Pancreas (tissue), 10 donors: ENCODE measurements at regions not wholly inside any gene's neighbourhood (a gene's known extent, or its start where the extent isn't known, plus 50 kb on each side); places are given as distances from the start of the nearest gene placed in this dataset.
"Not testable (repeated sequence)": the region's sequence is repeated elsewhere in the genome, so short reads cannot be mapped to it uniquely, and the experiment has no call there.

Experiments
- ATAC-seq, 4 donors: fragments of 200-7000 bp; cut with Tn5 transposase; one replicate each; pipeline versions ENCODE4 v1.8.0 to v1.9.1; 2020; ENCODE audit warnings: mild to moderate bottlenecking in 4 of 4, moderate library complexity in 4 of 4
- DNase-seq, 6 donors: peaks; one replicate each; pipeline ENCODE4 v3.0.0-alpha.2; 2020
- FAIRE-seq: peaks from 2 replicates; lab custom pipeline; 2012; peaks lifted over from hg19 to GRCh38; lab: Jason Lieb, UNC
- H3K27ac ChIP-seq, 4 donors: fragments of 200-600 bp; sonication (generic); 1 replicate in 3 of 4; 2 replicates in 1 of 4; pipeline versions ENCODE4 v1.5.0 to v1.8.0; 2020
- H3K27me3 ChIP-seq, 4 donors: fragments of 200-600 bp; one replicate each; pipeline ENCODE4 v1.8.0; 2021
- H3K36me3 ChIP-seq, 3 donors: fragments of 200-600 bp; sonication (generic) in 1 of 3; one replicate each; pipeline versions ENCODE4 v1.5.0 to v1.8.0; 2020 to 2021
- H3K4me1 ChIP-seq, 3 donors: fragments of 200-600 bp; one replicate each; pipeline ENCODE4 v1.8.0; 2021
- H3K4me3 ChIP-seq, 4 donors: fragments of 200-600 bp; sonication (generic) in 2 of 4; one replicate each; pipeline versions ENCODE4 v1.5.0 to v1.8.0; 2020 to 2021
- H3K9me3 ChIP-seq, 4 donors: fragments of 200-600 bp; one replicate each; pipeline ENCODE4 v1.8.0; 2021
- WGBS, 2 donors: extraction: QIAGEN DNeasy Blood & Tissue Kit; methylation state at CpG; one replicate each; pipeline ENCODE4 v1.1.7; 2013; 5-methylcytosine and 5-hydroxymethylcytosine counted together
- intact Hi-C, 3 donors: fragments of 100-400 bp; cut with DNase I; formaldehyde crosslinking; loops; one replicate each; pipeline versions ENCODE4 v1.11.1 to v1.14.2; 2022
- TF ChIP-seq, protein P1 (sequence below), 4 donors: fragments of 200-600 bp; sonication (generic) in 3 of 4; IDR thresholded peaks; one replicate each; pipeline versions ENCODE4 v1.5.0 to v1.8.0; 2021; ENCODE audit warnings: antibody characterized with exemption in 4 of 4
- donor health status: healthy with polysubstance abuse.
- donor health status: DM: no; HTN: no; CAD: no; lungs with moderate emphysema.
- donor health status: DM: no; HTN: no; CAD: no.
- donor health status: control.
- donor health status: control.
- donor health status: Bipolar disorder and iron deficiency.
- donor health status: DM: yes; HTN: yes; CAD: no.
- donor health status: DM: no; HTN: no; CAD: no.
- donor health status: DM: no; HTN: no; CAD: no.
- donor health status: DM: yes; HTN: yes; CAD: no.

DNA sequence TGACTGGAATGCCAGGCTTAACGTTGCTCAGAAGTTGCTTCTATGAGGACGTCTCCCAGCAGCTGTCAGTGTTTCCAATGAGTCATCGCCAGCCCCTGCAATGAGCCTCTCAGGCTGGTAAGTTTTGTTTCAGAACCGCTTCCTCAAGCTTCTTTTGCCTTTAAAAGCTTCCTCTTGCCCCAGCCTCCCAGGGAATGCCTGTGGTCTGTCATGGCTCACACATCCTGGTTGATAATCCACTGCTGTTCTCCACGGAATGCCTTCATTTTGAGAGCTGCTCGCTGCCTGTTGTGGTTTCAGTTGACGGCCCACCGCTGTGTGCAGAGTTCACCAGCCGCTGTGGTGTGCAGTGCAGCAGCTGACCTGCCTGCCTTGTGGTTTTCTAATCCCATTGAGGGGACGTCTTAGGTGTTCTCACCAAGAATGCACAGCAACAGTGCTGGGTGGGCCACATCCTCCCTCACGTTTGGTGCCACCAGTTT is 96.4 kb downstream of the RTP5 start:
- peak; percentile 63 to 88 (median 72) for ATAC-seq
- 74 to 80% methylated on average over 11 of the region's 11 CpGs for WGBS, 2 donors
- H3K4me1 ChIP-seq = peaks cover 0 to 6% (median 0%) of the 10 kb centered on the region in 3 donors
- DNase-seq = peak in 3 of 6 donors; percentile 38 to 46 (median 45)
- TF ChIP-seq, protein P1, sequence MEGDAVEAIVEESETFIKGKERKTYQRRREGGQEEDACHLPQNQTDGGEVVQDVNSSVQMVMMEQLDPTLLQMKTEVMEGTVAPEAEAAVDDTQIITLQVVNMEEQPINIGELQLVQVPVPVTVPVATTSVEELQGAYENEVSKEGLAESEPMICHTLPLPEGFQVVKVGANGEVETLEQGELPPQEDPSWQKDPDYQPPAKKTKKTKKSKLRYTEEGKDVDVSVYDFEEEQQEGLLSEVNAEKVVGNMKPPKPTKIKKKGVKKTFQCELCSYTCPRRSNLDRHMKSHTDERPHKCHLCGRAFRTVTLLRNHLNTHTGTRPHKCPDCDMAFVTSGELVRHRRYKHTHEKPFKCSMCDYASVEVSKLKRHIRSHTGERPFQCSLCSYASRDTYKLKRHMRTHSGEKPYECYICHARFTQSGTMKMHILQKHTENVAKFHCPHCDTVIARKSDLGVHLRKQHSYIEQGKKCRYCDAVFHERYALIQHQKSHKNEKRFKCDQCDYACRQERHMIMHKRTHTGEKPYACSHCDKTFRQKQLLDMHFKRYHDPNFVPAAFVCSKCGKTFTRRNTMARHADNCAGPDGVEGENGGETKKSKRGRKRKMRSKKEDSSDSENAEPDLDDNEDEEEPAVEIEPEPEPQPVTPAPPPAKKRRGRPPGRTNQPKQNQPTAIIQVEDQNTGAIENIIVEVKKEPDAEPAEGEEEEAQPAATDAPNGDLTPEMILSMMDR (IDR thresholded peaks at IDR 0.05) = no peak
- H3K36me3 ChIP-seq = peaks cover 0 to 13% (median 0%) of the 10 kb centered on the region in 3 donors
- FAIRE-seq = no peak
- intact Hi-C loops = no loop called here
- H3K9me3 ChIP-seq = no peaks in the 10 kb centered on the region
- no peak overlapping the region for H3K4me3 ChIP-seq
- H3K27ac ChIP-seq = no peak overlapping the region
- H3K27me3 ChIP-seq = no peaks in the 10 kb centered on the region

DNA sequence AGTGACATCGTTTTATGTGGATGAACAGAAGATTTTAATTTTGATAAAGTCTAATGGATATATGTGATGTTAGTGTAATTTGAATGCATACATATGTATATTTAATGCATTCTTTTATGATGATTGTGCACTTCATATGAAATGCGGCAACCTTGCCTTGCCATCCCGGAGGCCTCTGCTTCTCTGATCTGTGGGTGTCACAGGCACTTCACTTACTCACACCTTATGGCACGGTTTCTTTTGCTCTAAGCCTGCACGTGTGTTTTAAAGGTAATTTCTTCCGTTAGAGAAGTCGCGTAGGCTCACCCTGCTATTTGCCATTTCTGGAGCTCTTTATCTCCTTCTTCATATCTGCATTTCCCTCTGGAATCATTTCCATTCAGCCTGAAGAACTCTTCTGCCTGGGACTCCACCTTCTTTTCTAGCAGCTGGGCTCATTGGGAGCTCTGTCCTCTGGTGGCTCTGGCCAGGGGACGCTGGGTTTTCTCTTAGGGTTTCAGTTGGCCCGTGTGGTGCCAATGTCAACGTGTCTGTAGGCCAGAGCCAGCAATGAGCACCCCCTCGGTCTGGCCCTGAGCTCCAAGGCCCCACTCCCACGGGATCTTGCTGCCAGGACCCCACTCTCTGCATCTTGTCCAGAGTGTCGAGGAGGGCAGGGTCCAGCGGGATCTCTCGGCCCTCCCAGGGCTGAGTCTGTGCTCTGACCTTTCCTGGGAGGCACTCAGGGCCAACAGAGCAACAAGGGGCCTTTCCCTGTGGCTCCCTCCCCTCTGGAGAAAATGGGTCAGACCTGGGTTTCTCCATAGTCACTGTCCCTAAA is 97.3 kb downstream of the RTP5 start:
- Histone ChIP-seq H3K27me3 (no peaks in the 10 kb centered on the region), H3K36me3 (peaks cover 0 to 22% (median 0%) of the 10 kb centered on the region in 3 donors), H3K4me3 (no peak overlapping the region), H3K9me3 (no peaks in the 10 kb centered on the region), H3K27ac (no peak overlapping the region), H3K4me1 (peaks cover 0 to 6% (median 0%) of the 10 kb centered on the region in 3 donors)
- WGBS, 2 donors = 84 to 85% methylated on average over 16 of the region's 16 CpGs
- DNase-seq (no peak), FAIRE-seq (no peak), ATAC-seq (no peak)
- intact Hi-C loops = no loop called here
- TF ChIP-seq, protein P1 (IDR thresholded peaks at IDR 0.05) = no peak

DNA sequence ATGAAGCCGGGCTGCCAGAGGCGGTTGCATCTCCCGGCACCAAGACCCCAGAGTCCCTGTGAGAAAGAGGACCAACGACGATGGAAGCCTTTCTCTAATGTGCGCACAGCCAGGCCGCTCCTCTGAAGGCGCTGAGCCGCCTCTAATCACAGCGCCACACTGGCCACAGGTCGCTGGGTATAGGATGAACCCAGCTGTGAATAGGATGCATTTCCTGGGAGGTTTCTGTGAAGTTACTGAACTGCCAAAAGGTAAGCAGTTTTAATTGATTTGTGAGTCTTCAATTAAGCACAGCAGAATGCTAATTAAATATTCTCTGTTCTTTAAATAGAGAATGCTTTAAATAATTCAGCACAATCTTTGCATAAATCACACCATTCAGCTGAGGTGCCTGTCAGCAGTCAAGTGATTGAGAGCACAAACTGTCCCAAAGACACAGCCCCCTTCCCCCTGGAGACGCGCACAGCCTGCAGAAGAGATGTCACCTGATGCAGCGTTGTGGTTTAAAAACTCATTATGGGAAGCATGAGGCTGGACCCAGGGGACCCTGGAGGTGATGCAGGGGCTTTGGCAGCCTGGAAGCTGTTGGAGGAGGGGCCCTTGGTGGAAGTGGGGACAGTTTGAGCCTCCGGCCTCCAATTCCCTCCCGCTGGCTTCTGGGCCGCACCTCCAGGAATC is 98.1 kb downstream of the RTP5 start:
- Histone ChIP-seq H3K36me3 (peaks cover 0 to 29% (median 0%) of the 10 kb centered on the region in 3 donors), H3K4me3 (no peak overlapping the region), H3K4me1 (peaks cover 0 to 6% (median 0%) of the 10 kb centered on the region in 3 donors), H3K27me3 (no peaks in the 10 kb centered on the region), H3K9me3 (no peaks in the 10 kb centered on the region), H3K27ac (no peak overlapping the region)
- WGBS, 2 donors = 94 to 95% methylated on average over 17 of the region's 17 CpGs
- intact Hi-C loops = no loop called here
- ATAC-seq = no peak
- TF ChIP-seq, protein P1 (IDR thresholded peaks at IDR 0.05) = no peak
- no peak for DNase-seq
- no peak for FAIRE-seq

DNA sequence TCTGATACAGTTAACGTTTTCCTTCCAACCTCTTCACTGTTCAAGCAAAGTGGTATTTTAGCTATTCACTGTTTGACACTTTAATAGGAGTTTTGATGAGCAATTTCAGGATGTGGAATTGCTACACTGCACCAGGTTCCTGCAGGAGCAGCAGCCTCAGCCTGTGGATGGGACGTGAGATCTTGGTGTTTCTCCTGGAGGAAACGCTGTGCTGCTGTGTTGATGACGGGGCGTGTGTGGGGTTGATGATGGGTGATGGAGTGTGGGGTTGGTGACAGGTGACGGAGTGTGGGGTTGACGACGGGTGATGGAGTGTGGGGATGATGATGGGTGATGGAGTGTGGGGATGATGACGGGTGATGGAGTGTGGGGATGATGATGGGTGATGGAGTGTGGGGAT is 98.9 kb downstream of the RTP5 start:
- 95 to 96% methylated on average over 8 to 9 of the region's 9 CpGs for WGBS, 2 donors
- no peak for FAIRE-seq
- Histone ChIP-seq H3K4me3 (no peak overlapping the region), H3K27ac (no peak overlapping the region), H3K4me1 (peaks cover 0 to 6% (median 0%) of the 10 kb centered on the region in 3 donors), H3K27me3 (no peaks in the 10 kb centered on the region), H3K36me3 (peaks cover 0 to 37% (median 0%) of the 10 kb centered on the region in 3 donors), H3K9me3 (no peaks in the 10 kb centered on the region)
- intact Hi-C loops = no loop called here
- no peak for ATAC-seq
- TF ChIP-seq, protein P1 (IDR thresholded peaks at IDR 0.05) = no peak
- DNase-seq = no peak

DNA sequence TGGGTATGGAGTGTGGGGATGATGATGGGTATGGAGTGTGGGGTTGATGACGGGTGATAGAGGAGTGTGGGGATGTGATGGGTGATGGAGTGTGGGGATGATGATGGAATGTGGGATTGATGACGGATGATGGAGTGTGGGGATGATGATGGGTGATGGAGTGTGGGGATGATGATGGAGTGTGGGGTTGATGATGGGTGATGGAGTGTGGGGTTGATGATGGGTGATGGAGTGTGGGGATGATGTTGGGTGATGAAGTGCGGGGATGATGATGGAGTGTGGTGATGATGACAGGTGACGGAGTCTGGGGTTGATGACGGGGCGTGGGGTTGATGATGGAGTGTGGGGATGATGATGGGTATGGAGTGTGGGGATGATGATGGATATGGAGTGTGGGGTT is 99.7 kb downstream of the RTP5 start:
- intact Hi-C loops, ATAC-seq, H3K9me3 ChIP-seq, H3K27me3 ChIP-seq, H3K27ac ChIP-seq, H3K4me3 ChIP-seq, H3K4me1 ChIP-seq, FAIRE-seq, DNase-seq: not testable (repeated sequence)
- peaks cover 0 to 45% (median 0%) of the 10 kb centered on the region in 3 donors for H3K36me3 ChIP-seq
- 98% methylated on average over 6 of the region's 6 CpGs for whole genome bisulfite sequencing, 2 donors
